Uterus (tissue), 2 donors: ENCODE measurements at regions not wholly inside any gene's neighbourhood (a gene's known extent, or its start where the extent isn't known, plus 50 kb on each side); places are given as distances from the start of the nearest gene placed in this dataset.

Experiments
- CTCF ChIP-seq, 4 experiments: fragments of 200-600 bp in 2 of 4; fragments of 450-650 bp in 2 of 4; sonication (generic) in 2 of 4; IDR thresholded peaks; one replicate each; pipeline ENCODE4 v1.5.1; 2016 to 2019; ENCODE audit warnings: antibody characterized with exemption in 4 of 4, mild to moderate bottlenecking in 2 of 4, moderate library complexity in 1 of 4
- POLR2A ChIP-seq, 2 donors: fragments of 450-650 bp; IDR thresholded peaks; one replicate each; pipeline ENCODE4 v1.6.1; 2016; ENCODE audit warnings: antibody characterized with exemption in 2 of 2, mild to moderate bottlenecking in 1 of 2, moderate library complexity in 1 of 2

GRCh38 chr9:126561582-126561981 lies 52.1 kb upstream of the LMX1B start:
- TF ChIP-seq CTCF (IDR thresholded peaks at IDR 0.05) (no peak), POLR2A (IDR thresholded peaks at IDR 0.05) (no peak)
